GM21423 (cell line): ENCODE measurements at regions not wholly inside any gene's neighbourhood (a gene's known extent, or its start where the extent isn't known, plus 50 kb on each side); places are given as distances from the start of the nearest gene placed in this dataset.

ENCODE experiments used
- ATAC-seq: cut with Tn5 transposase; IDR thresholded peaks from one replicate; pipeline ENCODE4 v1.9.1; 2021; ENCODE audit warnings: mild to moderate bottlenecking, moderate library complexity; ENCODE audit not compliant: unreplicated experiment

DNA sequence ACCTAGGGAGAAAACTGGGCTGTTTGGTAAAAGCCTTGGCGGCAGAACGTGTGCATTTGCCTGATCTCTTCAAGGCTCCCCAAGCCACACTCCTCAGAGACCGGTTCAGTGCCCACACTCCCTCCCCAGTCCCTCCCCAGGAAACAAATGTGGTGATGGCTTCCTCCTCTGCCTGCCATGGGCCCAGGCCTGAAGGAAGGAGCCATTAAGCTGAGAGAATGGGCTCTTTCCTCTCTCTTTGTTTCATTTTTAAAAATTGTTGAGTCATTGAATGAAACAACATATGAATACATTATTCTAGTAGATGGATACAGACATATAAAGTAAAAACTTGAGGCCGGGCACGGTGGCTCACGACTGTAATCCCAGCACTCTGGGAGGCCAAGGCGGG lies 50.6 kb upstream of the YWHAQ start:
- ATAC-seq = no peak

DNA sequence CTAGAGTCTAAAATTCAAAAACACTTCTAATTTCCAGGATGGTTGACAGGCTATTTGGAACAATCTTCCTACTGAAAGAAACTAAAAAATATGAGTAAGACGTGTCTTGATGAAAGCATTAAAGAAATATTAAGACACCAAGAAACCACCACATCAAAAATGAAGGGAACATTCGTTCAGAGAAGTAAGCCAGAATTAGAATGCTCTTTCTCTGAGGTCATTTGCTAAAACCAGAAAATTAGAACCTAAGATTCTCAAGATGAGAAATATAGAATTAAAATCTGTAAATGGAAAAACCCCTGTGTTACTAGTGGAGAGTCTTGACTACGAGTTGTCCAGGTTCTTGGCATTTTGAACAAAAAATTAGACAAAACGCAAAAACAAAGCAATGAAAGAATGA lies 54.8 kb upstream of the YWHAQ start:
- ATAC-seq = no peak

DNA sequence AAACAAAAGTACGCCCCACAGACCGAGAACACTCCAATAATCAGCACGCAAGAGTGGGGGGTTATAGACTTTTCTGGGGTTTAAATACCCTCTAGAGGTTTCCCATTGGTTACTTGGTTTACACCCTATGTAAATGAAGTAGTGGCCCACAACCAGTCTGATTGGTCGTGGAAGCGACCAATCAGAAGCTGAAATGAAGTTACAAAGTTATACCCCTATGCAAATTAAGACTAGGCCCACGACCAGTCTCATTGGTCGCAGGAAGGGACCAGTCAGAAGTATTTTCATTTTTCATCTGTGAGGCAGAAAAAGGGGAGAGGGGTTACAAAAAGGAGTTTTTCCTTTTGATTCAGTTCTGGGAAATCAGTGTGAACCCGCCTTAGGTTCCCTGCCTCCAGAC lies 55.3 kb upstream of the YWHAQ start:
- no peak for ATAC-seq

DNA sequence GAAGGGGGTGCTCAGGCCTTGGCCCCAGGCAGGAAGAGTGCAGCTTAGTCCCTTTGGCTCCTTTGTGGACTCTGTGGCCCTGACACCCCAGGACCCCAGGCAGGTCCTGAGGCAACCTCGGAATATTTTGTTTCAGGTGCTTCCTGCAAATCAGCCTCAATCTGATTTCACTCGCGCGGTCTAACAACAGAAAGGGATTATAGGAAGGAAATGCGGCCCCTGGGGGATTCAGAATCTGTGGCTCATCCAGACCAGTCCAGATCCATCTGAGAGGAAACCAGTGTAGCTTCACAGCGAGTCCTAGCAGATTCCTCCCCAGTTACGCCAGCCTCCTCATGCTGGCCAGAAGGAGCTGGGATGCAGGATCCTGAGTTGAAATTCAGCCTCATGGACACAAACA lies 59.5 kb upstream of the YWHAQ start:
- no peak for ATAC-seq

DNA sequence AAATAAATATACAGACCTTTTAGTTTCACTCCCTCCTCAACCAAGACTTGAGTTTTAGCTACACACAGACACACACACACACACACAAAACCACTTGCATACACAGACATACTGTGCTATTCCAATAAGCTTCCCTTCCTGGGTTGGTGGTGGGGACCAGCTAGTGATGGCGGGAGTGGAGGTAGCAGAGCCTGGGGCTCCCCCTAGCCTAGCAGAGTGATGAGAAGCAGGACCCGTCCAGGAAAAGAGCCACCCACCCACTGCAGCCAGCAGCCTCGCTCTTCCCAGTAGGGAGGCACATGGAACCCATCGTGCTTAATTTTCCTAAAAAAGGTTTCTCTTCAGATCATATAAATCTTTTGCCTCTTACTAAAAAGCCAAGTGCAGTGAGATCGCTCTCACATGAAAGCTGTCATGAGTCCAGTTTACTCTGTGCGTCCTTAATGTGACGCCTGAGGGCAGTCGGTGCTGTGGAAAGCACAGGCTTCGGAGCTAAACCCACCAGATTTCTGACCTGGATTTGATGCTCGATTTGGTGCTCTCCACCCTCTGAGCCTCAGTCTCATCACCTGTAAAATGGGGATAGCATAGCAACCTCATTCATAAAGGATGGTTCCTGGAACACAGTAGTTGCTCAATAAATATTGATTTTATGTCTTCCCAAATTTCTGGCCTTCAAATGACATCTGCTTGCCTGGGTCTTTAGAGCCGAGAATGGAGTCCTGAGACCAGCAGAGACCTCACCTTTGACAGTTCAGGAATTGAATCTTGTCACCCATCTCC lies 60.1 kb upstream of the YWHAQ start:
- ATAC-seq = no peak

DNA sequence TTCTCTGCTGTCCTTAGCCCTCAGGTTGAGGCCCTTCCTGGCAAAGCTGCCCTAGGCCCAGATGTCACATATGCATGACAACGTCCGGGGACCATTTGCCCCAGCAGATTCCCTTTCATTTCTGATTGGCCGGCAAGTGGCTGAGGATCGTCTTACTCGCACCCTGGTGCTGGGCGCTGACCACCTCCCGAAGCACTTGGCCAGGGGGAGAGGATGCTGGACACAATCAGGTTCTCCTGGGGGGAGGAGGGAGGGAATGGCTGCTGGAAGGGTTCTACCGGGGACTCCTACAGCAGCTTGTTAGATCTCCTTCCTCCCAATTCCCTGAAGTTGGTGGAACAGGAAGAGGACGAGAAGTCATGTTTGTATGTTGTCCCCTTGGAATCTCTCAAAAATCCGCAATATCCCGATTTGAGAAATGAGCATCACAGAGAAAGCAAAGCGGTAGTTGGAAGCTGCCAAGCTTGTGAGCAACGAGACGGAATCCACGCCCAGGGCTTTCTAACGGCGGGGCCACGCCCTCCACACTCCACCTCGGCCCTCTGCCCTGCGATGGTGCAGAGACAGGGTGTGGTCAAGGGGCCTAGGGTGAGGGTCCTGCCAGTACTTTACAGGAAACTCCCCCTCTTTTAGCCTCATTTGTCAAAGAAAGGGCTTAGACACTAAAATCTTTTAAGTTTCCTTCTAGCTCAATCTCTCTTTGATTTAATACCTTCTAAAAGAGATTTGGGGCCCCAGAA lies 61.8 kb upstream of the YWHAQ start:
- no peak for ATAC-seq

DNA sequence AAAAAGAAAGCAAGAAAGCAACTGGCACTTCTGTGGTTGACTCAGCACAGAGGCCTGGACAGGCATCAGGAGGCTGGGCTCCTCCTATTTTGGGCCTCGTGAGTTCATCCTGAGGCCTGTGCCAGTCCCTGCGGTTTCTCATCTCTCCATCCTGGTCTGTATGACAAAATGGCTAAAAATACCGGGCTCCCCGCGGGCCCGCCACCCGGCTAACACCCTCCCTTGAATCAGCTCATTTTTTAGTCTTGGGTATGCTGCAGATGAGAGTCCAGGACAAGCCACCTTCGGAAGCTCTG lies 62.3 kb upstream of the YWHAQ start:
- no peak for ATAC-seq

DNA sequence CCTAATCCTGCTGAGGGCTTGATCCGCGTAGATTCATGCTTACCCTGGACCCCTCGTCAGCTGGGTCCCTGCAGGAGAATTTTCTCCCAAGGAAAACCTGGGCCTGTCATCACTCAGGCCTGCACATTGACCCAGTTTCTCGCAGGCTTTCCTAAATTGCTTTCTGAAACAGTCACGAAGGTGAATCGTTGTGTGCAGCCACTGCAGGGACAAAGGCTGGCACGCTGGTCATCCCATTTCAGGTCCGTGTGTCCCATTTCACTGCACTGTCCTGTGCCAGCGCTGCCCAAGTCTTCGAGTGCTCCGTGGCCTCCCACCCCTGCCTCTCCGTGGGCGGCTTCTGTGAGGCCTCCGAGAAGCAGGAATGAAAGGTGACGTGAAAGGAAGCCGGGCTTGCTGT lies 62.8 kb upstream of the YWHAQ start:
- no peak for ATAC-seq

DNA sequence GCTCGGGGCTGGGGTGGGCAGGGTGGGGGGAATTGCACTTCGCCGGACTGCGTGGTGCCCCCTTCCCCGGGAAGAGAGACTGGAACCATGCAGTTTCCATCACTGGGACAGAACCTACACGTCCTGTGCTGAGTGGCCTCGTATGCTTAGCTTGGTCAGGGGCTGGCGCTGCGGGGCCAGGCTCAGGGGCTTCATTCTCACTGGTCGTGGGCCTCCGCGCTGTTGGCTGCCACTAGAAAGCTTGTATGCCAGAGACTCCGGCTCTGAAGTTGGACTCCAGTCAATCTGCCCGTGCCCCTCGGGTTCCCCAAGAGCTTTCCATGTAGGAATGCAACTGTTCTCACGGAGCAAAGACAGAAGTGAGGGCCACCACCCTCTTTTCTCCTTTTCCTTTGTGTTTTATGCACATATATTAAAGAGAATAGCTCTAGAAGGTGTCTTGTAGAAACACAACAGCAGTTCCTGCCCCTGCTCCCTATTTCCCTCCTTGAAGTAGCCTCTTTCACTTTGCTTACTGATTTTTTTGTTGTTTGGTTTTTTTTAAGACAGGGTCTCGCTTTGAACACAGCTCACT lies 64.0 kb upstream of the YWHAQ start:
- ATAC-seq = no peak

DNA sequence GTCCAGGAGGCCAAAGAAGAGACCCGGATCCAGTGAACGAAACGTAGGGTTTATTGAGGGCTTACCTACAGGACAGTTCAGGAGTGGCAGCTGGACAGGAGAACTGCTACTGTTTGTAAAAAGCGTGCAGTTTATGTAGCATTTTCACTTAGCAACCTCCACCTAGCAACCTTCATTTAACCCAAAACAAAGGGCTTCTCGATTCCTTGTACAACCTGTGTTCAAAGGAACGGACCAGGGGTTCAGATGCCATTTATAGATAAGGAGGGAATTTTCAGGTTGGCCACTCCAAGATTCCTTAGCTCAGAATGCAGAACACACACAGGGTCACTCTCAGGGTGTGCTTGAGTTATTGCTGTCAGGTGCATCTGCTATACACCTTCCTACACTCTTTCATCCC lies 65.1 kb upstream of the YWHAQ start:
- ATAC-seq = no peak

DNA sequence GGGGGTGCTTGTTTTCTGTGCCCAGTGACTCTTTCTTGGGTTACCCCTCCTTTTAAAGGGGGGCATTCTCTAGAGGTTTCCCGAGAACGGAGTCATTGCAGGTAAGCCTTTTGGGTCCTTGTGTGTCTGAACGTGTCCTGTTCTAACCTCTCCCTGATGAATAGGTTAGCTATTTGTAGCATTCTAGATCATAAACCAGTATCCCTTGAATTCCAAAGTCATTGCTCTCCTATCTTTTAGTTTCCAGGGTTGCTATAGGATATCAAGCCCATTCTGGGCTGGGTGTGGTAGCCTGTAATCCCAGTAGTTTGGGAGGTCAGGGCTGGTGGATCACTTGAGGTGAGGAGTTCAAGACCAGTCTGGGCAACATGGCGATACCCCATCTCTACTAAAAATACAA lies 65.9 kb upstream of the YWHAQ start:
- no peak for ATAC-seq

DNA sequence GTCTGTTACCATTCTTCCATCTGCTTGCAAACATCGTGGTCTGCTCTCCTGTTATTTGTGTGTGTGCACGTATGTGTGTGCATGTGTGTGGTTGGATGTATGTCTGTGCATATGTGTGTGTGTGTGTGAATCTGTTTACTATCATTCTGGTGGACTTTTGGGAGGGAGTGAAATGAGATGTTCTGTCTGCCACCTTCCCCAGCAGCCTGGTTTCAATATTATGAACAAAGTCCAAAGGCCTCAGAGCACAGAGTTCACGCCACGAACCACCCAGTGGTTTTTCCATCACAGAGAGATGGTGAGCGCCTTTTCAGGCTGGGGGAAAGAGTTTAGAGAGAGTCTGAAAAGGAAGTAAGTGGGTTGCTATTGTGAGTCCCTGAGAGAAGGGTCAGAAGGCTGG lies 67.1 kb upstream of the YWHAQ start:
- ATAC-seq = no peak

DNA sequence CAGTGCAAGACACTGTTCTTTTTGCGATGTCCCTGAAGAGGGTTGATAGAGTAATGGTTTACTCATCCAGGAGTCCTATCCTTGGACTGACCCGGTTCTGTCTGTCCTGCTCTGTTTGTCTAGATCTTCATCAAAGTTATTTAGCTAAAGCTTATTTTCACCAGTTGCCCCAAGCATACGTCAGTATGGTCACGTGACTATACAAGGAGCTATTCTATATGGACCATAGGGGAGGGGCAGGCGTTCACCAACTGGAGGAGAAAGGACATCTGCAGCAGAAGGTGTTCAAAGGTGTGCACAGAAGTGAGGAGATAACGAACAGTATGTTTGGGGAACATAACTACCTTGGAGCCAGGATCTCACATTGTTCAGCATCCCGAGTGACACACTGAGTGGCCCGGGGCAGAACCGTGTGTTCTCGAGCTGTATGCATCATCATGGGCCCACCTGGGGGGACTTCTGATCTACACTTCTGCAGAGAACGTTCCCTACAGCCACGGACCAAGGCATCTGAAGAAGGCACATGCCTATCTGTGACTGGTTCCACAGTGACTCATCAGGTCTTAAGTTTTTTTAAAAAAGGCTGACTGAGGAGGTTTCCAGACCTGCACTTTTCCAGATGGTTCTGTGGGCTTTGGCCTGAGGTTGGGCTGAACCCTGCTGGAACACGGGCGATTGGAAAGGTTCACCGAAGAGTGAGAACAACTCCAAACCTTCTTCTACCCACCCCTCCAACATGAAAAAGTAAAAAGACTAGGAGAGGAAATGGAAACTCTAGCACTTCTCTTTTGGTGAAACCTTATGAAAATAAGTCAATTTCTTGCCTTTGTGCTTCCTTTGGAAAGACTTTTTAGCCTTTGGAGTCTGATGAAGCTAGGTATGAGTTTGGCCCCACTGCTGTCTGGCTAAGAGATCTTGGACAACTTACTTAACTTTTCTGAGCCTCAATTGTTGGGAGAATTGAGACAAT lies 68.6 kb upstream of the YWHAQ start:
- ATAC-seq = no peak

DNA sequence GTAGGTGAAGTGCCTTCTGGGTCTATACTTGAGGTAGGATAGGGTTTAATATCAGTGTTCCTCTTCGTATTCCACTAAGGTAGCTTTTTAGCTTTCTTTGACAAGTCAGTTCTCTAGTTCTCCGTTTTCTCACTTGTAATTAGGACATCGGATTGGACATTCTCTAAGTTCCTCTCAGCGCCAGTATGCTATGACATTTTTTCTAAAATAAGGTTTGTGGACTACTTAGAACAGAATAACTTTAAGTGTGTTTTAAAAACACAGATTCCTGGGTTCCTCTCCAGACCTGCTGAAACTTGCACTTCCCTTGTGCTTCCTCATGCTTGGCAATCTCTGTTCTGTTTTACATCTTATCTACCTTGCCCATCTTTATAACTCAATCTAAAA lies 69.3 kb upstream of the YWHAQ start:
- no peak for ATAC-seq

DNA sequence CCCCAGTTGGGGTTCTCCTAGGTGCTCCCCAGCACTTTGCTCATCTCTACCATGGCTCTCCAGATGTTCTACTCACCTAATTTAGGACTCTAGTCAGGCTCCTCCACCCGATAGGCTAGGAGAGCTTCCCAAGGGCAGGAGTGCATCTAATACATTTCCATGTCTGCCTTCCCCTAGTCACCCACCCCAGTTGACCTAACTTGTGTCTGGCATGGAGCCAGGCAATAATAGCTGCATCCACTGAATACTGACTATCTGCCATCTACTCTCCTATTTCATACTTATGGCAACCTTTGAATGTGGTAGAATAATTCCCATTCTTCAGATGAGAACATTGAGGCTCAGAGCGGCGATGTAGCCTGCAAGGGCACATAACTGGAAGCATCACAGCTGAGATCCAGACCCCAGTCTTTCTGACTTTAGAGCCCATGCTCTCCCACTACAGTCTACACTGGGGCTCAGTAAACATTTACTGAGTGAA lies 71.8 kb upstream of the YWHAQ start:
- no peak for ATAC-seq

DNA sequence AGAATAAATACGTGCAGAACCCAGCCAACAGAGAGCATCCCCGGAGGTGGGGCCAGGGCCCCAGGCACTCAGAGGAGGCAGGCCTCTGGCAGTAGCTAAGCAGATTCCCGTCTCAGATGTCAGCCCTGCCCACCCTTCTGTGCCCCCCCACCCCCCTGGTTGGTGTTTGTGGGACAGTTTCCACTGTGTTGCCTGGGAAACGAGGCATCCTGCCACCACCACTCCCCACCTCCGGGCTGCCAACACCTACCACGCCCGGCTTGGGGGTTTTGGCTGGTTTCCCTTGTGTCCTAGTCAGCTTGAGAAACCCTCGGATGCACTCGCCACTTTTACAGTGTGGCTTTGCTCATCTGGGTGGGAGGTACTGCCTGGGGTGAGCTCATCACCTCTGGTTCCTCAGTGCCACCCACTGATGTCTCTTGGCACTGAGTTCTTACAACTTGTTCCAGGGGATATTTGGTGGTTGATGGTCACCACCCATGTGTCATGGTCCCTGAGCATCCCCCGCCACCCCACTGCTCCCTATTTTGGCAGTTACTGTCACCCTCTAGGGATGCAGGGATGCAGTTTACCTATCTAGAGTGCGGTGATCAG lies 72.4 kb upstream of the YWHAQ start:
- ATAC-seq = no peak

DNA sequence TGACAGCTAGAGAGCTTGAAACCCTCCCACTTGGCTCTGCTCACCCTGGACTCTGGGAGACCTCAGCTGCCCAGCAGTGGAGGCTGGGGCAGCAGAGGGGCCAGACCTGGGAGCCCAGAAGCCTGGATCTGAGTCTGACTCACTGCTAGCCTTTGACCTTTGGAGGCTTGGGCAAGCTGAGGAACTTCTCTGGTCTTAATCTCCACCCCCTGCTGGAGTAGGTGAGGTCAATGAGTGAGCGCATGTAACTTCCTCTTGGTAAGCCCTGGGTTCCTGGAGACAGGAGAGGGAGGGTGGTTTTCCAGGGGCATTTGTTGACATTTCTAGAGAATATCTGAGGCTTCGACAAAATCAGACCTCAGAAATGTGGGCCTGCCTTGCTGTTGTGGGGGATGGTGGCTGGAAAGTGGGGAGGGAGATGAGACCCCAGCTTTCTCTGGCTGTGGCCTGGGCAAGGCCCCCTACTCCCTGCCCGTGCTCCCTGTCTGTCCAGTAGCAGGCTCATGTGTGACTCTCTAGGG lies 73.0 kb upstream of the YWHAQ start:
- ATAC-seq = no peak

DNA sequence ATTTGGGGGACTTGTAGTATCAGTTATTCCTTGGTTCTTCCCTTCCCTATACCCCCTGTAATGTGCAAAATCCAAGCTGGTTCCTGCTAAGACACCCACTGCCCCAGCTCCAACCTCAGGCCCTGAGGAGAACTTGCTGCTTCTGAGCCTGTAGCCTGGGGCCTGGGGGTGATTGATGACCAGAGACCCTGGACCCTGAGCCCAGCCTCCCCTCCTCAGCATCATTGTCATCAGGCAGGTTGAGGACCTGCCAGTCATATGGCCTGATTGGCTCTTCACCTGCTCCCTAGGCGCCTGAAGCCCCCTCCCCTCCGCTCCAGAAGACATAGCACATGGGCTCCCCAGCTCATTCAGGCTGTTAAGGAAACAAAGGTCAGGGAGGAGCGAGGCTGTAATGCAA lies 73.8 kb upstream of the YWHAQ start:
- no peak for ATAC-seq

DNA sequence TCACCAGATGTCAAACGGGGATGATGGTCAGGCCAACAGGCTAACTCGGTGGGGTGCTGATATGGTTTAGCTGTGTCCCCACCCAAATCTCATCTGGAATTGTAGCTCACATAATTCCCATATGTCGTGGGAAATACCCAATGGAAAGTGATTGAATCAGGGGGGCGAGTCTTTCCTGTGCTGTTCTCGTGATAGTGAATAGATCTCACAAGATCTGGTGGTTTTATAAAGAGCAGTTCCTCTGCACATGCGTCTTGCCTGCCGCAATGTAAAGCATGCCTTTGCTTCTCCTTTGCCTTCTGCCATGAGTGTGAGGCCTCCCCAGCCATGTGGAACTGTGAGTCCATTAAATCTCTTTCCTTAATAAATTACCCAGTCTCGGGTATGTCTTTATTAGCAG lies 74.4 kb upstream of the YWHAQ start:
- no peak for ATAC-seq

DNA sequence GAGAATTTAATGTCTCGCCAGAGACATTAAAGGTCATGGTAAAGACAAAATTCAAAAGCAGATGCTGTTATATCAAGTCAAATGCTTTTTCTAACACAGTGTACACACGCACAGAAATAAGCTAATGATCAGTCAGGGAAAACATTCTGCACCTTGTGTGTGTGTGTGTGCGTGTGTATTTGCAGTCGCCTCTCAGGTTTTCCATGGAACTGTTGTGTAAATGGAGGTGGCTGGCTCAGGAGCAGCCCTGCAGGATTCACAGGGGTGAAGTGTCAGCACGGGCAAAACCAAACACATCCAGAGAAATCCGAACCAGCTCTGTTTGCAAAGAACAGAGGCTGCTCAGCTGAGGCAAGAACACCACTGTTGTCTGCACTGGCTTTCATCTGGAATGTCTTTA lies 76.2 kb upstream of the YWHAQ start:
- ATAC-seq = no peak
